Embryonic facial prominence (tissue), 1 donor: ENCODE measurements at regions not wholly inside any gene's neighbourhood (a gene's known extent, or its start where the extent isn't known, plus 50 kb on each side); places are given as distances from the start of the nearest gene placed in this dataset.
"Not testable (repeated sequence)": the region's sequence is repeated elsewhere in the genome, so short reads cannot be mapped to it uniquely, and the experiment has no call there.

ENCODE experiments used
- DNase-seq: peaks from one replicate; pipeline ENCODE4 v3.0.0-alpha.2; 2016; ENCODE audit errors: extremely low spot score

DNA sequence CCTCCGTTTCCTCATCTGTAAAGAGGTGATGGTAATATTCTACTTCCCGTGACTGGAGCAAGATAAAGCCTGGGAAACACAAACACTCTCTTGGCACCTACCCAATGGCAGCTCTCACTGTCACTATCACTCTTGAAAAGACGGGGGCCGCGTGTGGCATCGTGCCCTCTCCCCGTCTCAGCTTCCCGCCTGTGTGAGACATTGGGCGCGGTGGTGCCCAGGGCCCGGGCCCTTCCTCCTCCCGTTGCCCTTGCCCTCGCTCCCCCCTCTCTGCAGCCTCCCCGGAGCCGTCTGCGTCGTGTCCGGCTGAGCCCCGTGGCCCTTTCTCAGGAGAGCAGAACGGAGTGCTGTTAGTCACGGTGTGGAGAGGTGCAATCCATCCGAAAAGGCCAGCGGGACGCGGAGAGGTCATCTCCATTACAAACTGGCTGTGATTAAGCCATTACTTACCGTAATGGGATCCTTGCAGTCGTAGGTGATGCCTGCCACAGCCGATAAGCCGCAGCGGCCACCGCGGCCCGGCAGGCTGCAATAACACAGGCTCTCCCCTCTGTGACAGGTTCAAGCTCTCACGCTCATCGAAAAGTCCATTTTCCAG, 156.4 kb upstream of the ZC3H12A start:
- DNase-seq = no peak

DNA sequence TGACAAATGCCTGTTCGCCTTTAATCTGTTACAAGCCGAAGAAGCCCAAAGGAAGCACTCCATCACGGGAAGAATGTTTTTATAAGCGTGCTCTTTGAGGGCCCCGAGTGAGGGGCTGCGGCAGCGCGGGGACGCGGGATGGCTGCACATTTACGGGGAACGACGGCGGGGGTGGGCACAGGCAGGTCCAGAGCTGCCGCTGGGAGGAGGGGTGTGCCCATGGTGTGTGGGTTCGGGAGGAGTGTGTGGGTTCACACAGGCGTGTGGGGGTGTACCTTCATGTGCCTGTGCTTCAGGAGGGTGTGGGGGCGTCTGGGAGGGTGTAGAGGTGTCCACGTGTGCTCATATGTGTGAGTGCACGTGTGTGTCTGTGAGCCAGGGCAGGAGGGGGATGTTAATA, 155.9 kb upstream of the ZC3H12A start:
- DNase-seq = no peak

- DNase-seq = no peak
Measured at GRCh38 chr1:37319284-37319683, 155.1 kb upstream of the ZC3H12A start.

GRCh38 chr1:37323486-37324377, 150.6 kb upstream of the ZC3H12A start:
- DNase-seq = no peak

- no peak for DNase-seq
Measured at GRCh38 chr1:37325010-37325409, 149.4 kb upstream of the ZC3H12A start.

DNA sequence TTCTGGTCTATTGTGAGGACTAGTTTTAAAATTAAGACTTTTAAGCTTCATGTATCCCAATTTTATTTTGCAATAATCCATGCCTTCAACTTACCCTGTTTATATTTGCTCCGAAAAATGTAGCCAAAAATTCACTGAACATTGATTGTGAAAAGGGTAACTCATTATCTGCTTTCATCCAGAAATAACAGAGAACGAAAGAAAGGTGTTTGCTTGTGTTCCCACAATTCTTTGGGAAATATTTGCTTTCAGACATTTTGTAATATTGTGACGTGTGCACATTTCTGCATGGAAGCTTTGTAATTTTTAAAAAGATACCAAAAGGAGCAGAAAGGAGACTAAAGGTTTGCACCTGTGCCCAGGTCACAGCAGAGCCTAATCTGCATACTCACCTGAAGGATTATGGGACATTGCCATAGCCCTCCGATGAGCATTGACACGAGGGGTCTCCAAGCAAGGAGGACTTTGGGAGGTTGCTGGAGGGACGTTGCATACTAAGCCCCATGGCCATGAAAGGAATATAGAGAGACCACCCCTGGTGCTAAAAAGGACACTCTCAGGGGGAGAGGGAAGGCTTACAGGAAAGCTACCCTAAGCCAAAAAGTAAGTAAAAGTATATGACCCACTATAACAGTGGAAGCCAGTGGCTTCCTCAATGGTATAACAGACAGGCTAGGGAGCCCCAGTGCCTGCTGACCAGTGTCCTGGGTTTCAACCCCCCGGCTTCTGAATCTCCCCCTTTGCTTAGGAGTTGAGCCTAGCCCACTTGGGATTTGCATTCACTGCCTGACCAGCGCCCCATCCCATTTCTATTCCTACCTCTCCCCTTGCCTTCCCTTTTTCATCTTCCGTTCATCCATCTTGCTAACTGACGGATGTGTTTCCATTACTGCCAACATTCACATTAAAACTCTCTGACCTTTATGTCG, 148.6 kb upstream of the ZC3H12A start:
- no peak for DNase-seq

- no peak for DNase-seq
Measured at GRCh38 chr1:37332126-37332525, 142.3 kb upstream of the ZC3H12A start.

- no peak for DNase-seq
Measured at GRCh38 chr1:37338658-37339057, 135.7 kb upstream of the ZC3H12A start.

DNA sequence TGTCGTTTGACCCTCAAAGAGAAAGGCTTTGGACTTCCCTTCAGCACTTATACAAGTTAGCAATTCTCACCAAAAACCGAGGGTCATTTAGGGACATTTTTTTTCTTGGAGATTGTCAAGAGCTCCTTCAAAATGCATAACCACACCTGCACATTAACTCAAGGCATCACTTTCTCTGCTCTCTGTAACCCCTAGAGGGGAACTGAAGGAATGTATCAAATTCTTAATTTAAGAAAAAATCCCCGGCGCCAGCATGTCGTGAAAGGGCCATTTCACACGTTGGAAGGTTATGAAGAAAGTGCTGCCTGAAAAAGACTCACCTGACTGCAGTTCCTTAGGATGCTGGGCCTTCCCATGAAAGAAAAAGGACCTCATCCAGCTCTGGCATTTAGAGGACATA, 131.6 kb upstream of the ZC3H12A start:
- no peak for DNase-seq

DNA sequence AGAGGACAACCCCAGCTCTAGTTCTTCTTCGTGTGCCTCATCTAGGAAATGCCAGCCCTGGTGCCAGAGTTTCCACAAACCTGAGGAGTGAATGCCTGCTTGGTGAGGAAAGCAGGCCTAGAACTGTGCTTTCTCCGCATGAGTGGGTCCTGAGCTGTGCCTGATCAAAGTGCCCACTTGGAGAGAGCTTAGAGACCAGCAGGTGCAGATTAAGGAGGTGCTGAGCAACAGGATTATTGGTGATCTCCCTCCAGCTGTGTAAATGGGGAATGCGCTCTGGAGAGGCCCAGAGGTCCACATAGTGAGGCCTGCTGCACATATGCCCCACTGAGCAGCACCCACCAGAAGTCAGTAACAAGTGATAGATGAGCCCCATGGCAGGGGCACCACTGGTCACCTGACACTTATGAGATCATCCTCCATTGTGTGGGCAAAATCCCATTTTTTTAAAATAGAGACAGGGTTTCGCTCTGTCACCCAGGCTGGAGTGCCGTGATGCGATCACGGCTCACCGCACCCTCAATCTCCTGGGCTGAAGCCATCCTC, 127.2 kb upstream of the ZC3H12A start:
- no peak for DNase-seq

DNA sequence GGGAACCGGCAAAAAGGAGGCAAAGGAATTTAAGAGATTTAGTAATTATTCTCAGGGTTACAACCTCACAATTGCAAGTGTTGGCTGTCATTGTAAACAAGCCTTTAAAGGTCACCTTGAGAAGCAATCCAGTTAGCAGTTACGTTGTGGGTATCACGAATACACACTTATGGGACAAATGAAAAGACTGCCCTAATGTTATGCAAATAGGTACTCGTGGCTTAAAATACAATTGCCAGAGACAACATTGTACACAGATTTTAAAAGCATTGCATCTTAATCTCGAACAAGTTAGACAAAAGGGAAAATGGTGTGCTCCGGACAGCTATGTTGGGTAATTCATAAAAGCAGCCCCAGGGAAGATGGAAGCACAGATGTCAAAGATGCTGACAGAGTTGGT, 120.5 kb upstream of the ZC3H12A start:
- DNase-seq = no peak

DNA sequence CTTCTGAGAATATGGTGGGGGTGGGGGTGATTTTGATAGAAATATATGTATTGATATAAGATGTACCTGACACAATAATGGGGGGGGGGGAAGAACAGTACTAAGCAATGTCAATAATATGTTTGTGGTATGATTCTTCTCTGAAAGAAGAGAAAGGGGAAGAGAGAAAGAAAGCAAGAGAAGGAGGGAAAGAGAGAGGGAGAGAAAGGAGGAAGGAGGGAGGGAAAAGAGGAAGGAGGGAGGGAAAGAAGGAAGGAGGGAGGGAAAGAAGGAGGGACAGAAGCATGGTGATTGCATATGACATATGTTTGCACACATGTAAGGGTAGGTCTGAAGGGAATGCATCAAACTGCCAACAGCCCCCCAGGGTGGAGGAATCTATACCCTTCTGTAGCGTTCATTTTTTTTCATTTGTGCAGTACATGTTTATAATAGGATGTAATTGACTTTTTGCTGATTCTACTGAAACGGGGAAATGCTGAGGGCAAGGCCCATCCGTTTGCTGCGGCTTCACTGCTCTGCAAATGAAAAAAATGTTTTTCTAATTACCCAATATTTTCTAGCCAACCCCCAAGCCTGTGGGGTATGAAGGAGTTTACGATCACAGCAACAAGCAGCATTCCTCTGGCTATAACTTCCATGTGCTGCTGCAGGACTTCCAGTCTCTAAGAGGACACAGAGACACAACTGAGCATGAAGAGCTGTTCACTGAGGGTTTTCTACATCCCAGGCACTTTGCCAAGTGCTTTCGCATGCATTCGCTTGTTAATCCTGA, 119.3 kb upstream of the ZC3H12A start:
- no peak for DNase-seq

DNA sequence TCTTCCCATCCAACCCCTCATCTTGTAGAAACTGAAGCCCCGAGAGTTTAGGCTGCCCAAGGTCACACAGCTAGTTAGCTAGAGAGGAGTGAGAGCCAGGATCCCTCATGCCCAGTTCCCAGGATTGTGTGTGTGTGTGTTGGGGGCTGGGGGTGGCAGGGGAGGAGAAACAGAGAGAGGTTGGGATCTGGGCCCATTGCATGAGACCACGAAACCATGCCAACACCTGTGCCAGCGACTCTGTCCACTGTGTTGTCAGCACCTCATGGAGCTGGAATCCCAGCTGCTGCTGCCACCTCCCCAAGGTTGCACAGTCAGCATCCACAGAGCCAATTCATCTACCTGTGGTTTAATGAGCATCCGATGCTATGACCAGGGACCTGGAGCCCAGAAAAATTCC, 115.4 kb upstream of the ZC3H12A start:
- no peak for DNase-seq

DNA sequence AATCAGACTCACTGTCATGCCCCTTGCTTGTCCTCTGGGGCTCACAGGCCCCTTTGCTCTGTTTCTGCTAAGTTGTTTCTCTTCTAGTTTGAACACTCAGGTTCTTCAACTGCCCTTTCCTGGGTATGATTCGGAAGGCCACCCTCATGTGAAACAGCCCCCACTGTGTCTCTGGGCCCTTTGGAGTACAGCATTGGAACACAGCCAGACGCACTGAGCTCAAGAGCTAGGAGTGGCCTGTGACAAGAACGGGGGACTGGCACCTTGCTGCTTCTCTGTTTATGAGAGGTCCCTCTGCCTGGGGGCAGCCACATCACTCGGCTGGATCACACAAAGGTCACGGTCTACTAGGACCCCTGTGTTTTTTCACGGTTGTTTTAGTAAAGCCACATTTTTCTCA, 114.4 kb upstream of the ZC3H12A start:
- no peak for DNase-seq

DNA sequence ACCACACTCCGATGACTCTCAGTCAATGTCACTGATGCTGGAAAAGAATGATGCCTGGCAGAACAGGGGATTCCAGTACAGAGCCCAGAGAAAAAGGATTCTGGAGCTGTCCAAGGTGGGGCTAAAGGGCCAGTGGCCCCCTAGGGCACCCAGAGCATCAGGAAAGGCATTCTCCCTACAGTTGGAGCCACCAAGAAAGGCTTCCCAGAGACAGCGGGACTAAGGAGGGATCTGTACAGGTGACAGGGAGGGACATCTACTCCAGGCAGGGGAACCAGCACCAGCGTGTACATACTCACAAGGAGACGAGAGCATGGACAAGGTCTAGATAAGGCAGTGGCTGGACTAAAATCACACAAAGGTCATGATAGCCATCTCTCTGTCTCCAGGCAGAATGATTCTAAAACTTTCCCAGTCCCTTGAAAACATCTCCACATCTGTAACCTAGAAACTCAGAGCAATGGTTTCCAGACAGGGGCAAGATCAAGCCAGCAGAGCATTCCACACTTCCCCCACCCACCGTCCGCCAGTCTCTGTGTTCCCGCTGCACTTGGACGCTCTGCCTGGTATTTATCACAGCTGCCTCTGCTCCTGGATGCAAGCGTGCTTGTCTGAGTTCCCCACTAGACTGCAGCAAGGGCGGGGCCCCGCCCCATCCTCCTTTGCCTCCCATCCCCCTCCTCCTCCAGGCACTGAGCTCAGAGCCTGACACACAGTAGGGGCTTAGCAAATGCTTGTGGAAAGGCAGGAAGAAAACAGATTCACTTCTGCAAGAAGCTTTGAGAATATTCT, 111.6 kb upstream of the ZC3H12A start:
- DNase-seq = no peak

DNA sequence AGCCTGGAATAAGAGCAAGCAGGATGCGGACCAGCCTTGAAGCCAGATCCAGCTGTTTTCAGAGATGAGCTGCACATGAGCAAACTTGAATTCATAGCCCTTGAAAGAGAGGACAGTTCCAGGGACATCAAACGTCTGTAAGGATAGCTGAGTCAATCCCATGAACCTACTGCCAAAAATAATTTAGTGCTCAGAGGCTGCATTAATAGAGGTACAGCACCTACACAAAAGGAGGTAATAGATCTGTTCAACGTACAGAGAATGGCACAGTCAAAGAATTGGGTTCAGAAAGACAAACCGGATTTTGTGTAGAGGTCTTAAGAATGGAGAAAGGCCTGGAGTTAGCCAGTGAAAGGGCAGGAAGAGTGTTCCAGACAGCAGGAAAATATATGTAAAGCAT, 110.8 kb upstream of the ZC3H12A start:
- no peak for DNase-seq

GRCh38 chr1:37368665-37369315, 105.6 kb upstream of the ZC3H12A start:
- DNase-seq = not testable (repeated sequence)

DNA sequence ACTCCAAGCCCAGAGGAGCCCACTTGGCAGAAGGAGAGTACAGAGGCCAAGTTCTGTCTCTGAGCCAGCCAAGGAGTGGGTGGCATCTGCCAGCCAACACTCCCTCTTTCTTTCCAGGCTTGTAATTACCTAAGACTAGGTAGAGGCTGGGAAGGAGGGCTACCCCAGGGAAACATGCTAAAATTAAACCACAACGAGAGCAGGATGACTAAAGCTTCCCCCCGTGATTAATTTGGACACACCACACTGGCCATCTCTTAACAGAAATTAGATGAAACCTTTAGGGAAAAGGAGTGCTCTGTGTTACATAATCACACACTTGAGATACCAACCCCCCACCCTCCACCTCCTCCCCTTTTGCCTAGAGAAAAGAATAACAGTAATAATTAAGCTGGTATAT, 102.1 kb upstream of the ZC3H12A start:
- DNase-seq = no peak

- DNase-seq = no peak
Measured at GRCh38 chr1:37372711-37373110, 101.7 kb upstream of the ZC3H12A start.

DNA sequence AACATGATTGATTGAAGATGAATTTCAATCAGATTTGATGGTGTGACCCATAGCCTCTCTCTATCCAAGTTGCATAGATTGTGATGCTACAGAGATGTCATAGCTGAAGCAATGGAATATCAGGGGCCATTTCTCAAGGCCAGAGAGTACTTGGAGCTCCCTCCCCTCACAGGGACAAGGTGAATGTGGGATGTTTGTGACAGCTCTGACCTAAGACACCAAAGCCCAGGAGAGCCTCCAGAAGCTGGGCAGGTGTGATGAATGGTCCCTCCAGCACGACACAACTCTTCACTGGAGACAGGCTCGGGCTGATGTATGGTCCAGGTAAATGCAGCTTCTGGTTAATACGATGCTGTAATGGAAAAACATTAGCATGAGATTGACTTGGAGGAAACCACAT, 101.0 kb upstream of the ZC3H12A start:
- DNase-seq = no peak
